ENCODE measurements at regions not wholly inside any gene's neighbourhood (a gene's known extent, or its start where the extent isn't known, plus 50 kb on each side); places are given as distances from the start of the nearest gene placed in this dataset.

GRCh38 chr10:131732631-131733127 is 168.1 kb upstream of the PPP2R2D start:
- no peak overlapping the region for H3K4me3 Mint-ChIP-seq

GRCh38 chr10:131733596-131733995 is 167.2 kb upstream of the PPP2R2D start:
- no peak overlapping the region for H3K4me3 ChIP-seq (replicated peaks in 1 of 3; ENCODE audit: low read depth in 2 of 3, low read length in 3 of 3)
- H3K27me3 Mint-ChIP-seq (ENCODE audit: low read depth in 3 of 3), result peaks cover 3 to 7% (median 5%) of the 10 kb centered on the region in 3 donors
- H3K27me3 ChIP-seq (ENCODE audit: control insufficient read depth in 2 of 2, insufficient read depth in 2 of 2, low read length in 2 of 2), result no peaks in the 10 kb centered on the region
- H3K4me3 Mint-ChIP-seq, result no peak overlapping the region
- no peaks in the 10 kb centered on the region for H3K36me3 ChIP-seq (replicated peaks in 1 of 2; ENCODE audit: control insufficient read depth in 1 of 2, insufficient read depth in 2 of 2, low read length in 2 of 2)
- H3K9me3 ChIP-seq (replicated peaks in 1 of 2; ENCODE audit: control insufficient read depth in 1 of 2, insufficient read depth in 1 of 2, low read length in 2 of 2), result peaks cover 0 to 9% of the 10 kb centered on the region in 2 donors
- no peak overlapping the region for H3K9ac ChIP-seq (ENCODE audit: insufficient read depth, low read length, poor library complexity, severe bottlenecking)
- no peaks in the 10 kb centered on the region for H3K4me1 Mint-ChIP-seq
- H3K36me3 Mint-ChIP-seq, result no peaks in the 10 kb centered on the region
- DNase-seq, result no peak
- H3K4me2 ChIP-seq (replicated peaks; ENCODE audit: extremely low read depth, low read length, poor library complexity, severe bottlenecking), result no peak overlapping the region
- H3K27ac Mint-ChIP-seq, result no peak overlapping the region
- intact Hi-C loops (cut with micrococcal nuclease), result no loop called here
- 98% methylated on average over 10 of the region's 10 CpGs for WGBS (ENCODE audit: insufficient coverage)
- H3K27ac ChIP-seq (ENCODE audit: low read depth in 1 of 2, low read length in 2 of 2), result no peak overlapping the region
- H3K4me1 ChIP-seq (ENCODE audit: control insufficient read depth in 1 of 2, insufficient read depth in 2 of 2, low read length in 2 of 2), result no peaks in the 10 kb centered on the region
- no peak overlapping the region for H2AFZ ChIP-seq (ENCODE audit: insufficient read depth, low read depth, low read length, poor library complexity, severe bottlenecking)
- no peak for TF ChIP-seq CTCF (IDR thresholded peaks at IDR 0.05)
- H3K9me3 Mint-ChIP-seq, result peaks cover 1 to 10% (median 3%) of the 10 kb centered on the region in 7 donors
- H3K79me2 ChIP-seq (ENCODE audit: insufficient read depth, low read length), result no peaks in the 10 kb centered on the region
- H4K20me1 ChIP-seq (ENCODE audit: insufficient read depth, low read length), result no peaks in the 10 kb centered on the region

More at GRCh38 chr10:131732631-131733127, 168.1 kb upstream of the PPP2R2D start:
- H3K9ac ChIP-seq (ENCODE audit: insufficient read depth, low read length, poor library complexity, severe bottlenecking), result no peak overlapping the region
- Mint-ChIP-seq H3K36me3 (no peaks in the 10 kb centered on the region), H3K27ac (no peak overlapping the region), H3K9me3 (peaks cover 1 to 10% (median 3%) of the 10 kb centered on the region in 7 donors), H3K27me3 (ENCODE audit: low read depth in 3 of 3) (peaks cover under 1 to 7% (median 3%) of the 10 kb centered on the region in 3 donors), H3K4me1 (no peaks in the 10 kb centered on the region)
- no peaks in the 10 kb centered on the region for H3K4me1 ChIP-seq (ENCODE audit: control insufficient read depth in 1 of 2, insufficient read depth in 2 of 2, low read length in 2 of 2)
- no peak for TF ChIP-seq CTCF (IDR thresholded peaks at IDR 0.05)
- no peaks in the 10 kb centered on the region for H3K27me3 ChIP-seq (ENCODE audit: control insufficient read depth in 2 of 2, insufficient read depth in 2 of 2, low read length in 2 of 2)
- no peak overlapping the region for H3K4me2 ChIP-seq (replicated peaks; ENCODE audit: extremely low read depth, low read length, poor library complexity, severe bottlenecking)
- intact Hi-C loops (cut with micrococcal nuclease), result no loop called here
- no peak overlapping the region for H2AFZ ChIP-seq (ENCODE audit: insufficient read depth, low read depth, low read length, poor library complexity, severe bottlenecking)
- no peaks in the 10 kb centered on the region for H3K36me3 ChIP-seq (replicated peaks in 1 of 2; ENCODE audit: control insufficient read depth in 1 of 2, insufficient read depth in 2 of 2, low read length in 2 of 2)
- no peak overlapping the region for H3K27ac ChIP-seq (ENCODE audit: low read depth in 1 of 2, low read length in 2 of 2)
- WGBS (ENCODE audit: insufficient coverage), result 83% methylated on average over 2 of the region's 5 CpGs
- no peaks in the 10 kb centered on the region for H3K79me2 ChIP-seq (ENCODE audit: insufficient read depth, low read length)
- no peak for DNase-seq
- H3K9me3 ChIP-seq (replicated peaks in 1 of 2; ENCODE audit: control insufficient read depth in 1 of 2, insufficient read depth in 1 of 2, low read length in 2 of 2), result peaks cover 0 to 9% of the 10 kb centered on the region in 2 donors
- H3K4me3 ChIP-seq (replicated peaks in 1 of 3; ENCODE audit: low read depth in 2 of 3, low read length in 3 of 3), result no peak overlapping the region
- no peaks in the 10 kb centered on the region for H4K20me1 ChIP-seq (ENCODE audit: insufficient read depth, low read length)

Data from CD14-positive monocyte (primary cell).